ENCODE measurements at regions not wholly inside any gene's neighbourhood (a gene's known extent, or its start where the extent isn't known, plus 50 kb on each side); places are given as distances from the start of the nearest gene placed in this dataset.

DNA sequence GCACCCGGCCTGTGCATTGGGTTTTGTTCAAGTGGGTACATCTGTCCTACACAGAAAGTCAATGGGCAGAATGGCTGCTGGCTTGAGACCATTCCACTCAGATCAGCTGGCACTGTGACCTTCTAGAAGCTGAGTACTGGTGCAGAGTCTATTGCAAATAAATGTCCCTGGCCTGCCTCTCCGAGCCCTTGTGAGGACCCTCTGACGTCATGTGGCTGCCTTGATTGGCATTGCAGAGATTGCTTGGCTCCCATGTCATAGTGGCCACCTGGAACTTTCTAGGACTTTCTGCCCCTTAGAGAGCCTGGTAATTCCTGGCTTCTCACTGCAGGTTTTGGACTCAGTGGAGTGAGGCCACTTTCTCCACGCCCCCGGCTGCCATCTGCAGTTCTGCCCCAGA is 211.3 kb downstream of the ENGASE start:
- DNase-seq: no peak
- no peaks in the 10 kb centered on the region for H3K36me3 ChIP-seq
- 63 to 84% (median 76%) methylated on average over 3 to 5 of the region's 5 CpGs for WGBS, 5 donors
- H3K4me1 ChIP-seq: no peaks in the 10 kb centered on the region
- intact Hi-C loops (cut with DNase I; ENCODE audit: low total_unique reads): no loop called here
- H3K27ac ChIP-seq: no peak overlapping the region
- no peak overlapping the region for H3K4me3 ChIP-seq
- peaks cover 0 to 89% (median 15%) of the 10 kb centered on the region in 3 donors for H3K27me3 ChIP-seq
- no peaks in the 10 kb centered on the region for H3K9me3 ChIP-seq
- no peak for TF ChIP-seq POLR2A (IDR thresholded peaks at IDR 0.05)
- TF ChIP-seq, protein P1, sequence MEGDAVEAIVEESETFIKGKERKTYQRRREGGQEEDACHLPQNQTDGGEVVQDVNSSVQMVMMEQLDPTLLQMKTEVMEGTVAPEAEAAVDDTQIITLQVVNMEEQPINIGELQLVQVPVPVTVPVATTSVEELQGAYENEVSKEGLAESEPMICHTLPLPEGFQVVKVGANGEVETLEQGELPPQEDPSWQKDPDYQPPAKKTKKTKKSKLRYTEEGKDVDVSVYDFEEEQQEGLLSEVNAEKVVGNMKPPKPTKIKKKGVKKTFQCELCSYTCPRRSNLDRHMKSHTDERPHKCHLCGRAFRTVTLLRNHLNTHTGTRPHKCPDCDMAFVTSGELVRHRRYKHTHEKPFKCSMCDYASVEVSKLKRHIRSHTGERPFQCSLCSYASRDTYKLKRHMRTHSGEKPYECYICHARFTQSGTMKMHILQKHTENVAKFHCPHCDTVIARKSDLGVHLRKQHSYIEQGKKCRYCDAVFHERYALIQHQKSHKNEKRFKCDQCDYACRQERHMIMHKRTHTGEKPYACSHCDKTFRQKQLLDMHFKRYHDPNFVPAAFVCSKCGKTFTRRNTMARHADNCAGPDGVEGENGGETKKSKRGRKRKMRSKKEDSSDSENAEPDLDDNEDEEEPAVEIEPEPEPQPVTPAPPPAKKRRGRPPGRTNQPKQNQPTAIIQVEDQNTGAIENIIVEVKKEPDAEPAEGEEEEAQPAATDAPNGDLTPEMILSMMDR (IDR thresholded peaks at IDR 0.05): no peak
- TF ChIP-seq EP300 (IDR thresholded peaks at IDR 0.05): no peak
- no peak for TF ChIP-seq POLR2AphosphoS5 (IDR thresholded peaks at IDR 0.05)

DNA sequence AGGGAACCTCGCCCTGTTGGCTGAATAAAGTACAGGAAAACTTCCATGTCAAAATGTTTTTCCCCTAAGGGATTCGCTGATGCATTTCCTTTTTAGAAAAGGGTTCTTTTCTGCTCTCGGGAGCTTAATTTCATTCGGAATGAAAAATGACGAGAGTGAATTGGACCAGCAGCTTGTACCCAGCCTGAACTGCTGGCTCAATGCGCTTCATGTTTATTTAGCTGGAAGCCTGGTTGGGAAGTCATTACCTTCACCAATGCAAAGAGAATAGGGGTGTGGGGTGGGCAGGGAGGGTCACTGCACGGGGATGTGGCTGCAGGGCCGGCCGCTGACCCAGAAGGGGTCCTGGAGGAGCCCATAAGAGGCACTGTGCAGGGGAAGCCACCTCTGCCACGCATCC is 207.7 kb downstream of the ENGASE start:
- 51 to 59% (median 57%) methylated on average over 10 of the region's 10 CpGs for WGBS, 5 donors
- Histone ChIP-seq H3K4me1 (no peaks in the 10 kb centered on the region), H3K27me3 (peaks cover 0 to 79% (median under 1%) of the 10 kb centered on the region in 3 donors), H3K4me3 (no peak overlapping the region), H3K9me3 (no peaks in the 10 kb centered on the region), H3K27ac (no peak overlapping the region), H3K36me3 (no peaks in the 10 kb centered on the region)
- TF ChIP-seq, protein P1 (IDR thresholded peaks at IDR 0.05): no peak
- TF ChIP-seq EP300 (IDR thresholded peaks at IDR 0.05): no peak
- no peak for TF ChIP-seq POLR2A (IDR thresholded peaks at IDR 0.05)
- no peak for TF ChIP-seq POLR2AphosphoS5 (IDR thresholded peaks at IDR 0.05)
- intact Hi-C loops (cut with DNase I; ENCODE audit: low total_unique reads): no loop called here
- no peak for DNase-seq

DNA sequence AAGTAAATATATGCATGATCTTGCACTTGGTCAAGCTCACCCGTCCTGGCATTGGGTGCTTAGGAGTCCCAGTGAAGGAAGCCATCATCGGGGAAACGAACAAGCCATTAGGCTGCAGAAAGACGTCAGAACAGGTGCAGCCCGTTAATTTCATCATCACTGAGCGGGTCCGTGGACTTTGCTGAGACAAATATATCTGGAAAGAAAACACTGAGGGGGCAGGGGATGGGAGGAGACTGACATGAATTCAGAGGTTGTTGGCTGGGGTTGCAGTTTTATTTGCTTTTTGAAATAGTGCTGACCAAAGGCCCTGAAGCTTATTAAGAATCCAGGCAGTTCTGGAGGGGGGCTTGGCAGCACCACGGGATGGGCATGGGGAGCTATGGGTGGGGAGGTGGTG is 207.2 kb downstream of the ENGASE start:
- H3K36me3 ChIP-seq: no peaks in the 10 kb centered on the region
- 26 to 45% (median 36%) methylated on average over 8 of the region's 8 CpGs for WGBS, 5 donors
- TF ChIP-seq POLR2AphosphoS5 (IDR thresholded peaks at IDR 0.05) (no peak), EP300 (IDR thresholded peaks at IDR 0.05) (no peak), POLR2A (IDR thresholded peaks at IDR 0.05) (no peak)
- TF ChIP-seq, protein P1 (IDR thresholded peaks at IDR 0.05): no peak
- no peak overlapping the region for H3K27ac ChIP-seq
- no peaks in the 10 kb centered on the region for H3K9me3 ChIP-seq
- intact Hi-C loops (cut with DNase I; ENCODE audit: low total_unique reads): no loop called here
- peaks cover 0 to 75% (median 0%) of the 10 kb centered on the region in 3 donors for H3K27me3 ChIP-seq
- no peak overlapping the region for H3K4me3 ChIP-seq
- H3K4me1 ChIP-seq: no peaks in the 10 kb centered on the region
- DNase-seq: no peak

DNA sequence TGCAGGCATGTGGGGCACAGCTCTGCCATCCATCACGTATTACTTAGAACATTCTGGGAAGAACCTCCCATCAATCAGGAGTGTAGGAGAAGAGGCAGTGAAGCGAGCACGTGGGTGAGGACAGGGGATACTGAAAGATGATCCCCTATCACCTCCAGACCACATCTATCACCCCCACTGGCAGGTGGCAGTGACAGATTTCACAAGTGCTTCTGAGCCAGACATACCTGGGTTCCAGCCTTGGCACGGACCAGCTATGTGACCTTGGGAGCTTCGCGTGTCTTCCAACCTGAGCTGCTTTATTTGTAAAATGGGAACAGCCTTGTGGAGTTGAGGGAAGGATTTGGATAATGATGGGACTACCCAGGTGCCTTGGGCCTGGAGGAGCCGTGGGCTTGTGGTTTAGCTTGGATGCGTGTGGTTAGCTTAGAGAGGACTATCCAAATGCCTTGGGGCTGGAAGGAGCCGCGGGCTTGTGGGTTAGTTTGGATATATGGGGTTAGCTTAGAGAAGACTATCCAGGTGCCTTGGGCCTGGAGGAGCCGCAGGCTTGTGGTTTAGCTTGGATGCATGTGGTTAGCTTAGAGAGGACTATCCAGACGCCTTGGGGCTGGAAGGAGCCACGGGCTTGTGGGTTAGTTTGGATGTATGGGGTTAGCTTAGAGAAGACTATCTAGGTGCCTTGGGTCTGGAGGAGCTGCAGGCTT is 206.4 kb downstream of the ENGASE start:
- intact Hi-C loops (cut with DNase I; ENCODE audit: low total_unique reads): no loop called here
- H3K4me1 ChIP-seq: no peaks in the 10 kb centered on the region
- no peaks in the 10 kb centered on the region for H3K36me3 ChIP-seq
- H3K4me3 ChIP-seq: no peak overlapping the region
- DNase-seq: no peak
- TF ChIP-seq POLR2AphosphoS5 (IDR thresholded peaks at IDR 0.05) (no peak), EP300 (IDR thresholded peaks at IDR 0.05) (no peak), POLR2A (IDR thresholded peaks at IDR 0.05) (no peak)
- WGBS, 5 donors: 59 to 72% (median 68%) methylated on average over 11 to 13 of the region's 13 CpGs
- peaks cover 0 to 73% (median 0%) of the 10 kb centered on the region in 3 donors for H3K27me3 ChIP-seq
- no peaks in the 10 kb centered on the region for H3K9me3 ChIP-seq
- H3K27ac ChIP-seq: no peak overlapping the region

DNA sequence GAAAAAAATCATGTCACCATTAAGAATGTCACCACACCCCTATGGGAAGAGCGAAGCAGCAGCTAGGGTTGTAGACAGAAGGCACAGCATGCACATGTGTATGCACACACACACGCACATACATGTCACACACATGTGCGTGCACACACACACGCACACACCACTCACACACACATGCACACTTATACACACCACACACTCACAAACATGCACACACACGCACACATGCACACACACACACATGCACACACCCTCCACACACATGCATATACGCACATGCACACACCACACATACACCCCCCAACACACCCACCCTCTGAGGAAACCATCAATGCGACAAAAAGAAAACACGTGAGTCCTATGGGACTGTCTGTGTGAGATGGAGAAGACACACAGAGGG is 205.4 kb downstream of the ENGASE start:
- no peak for TF ChIP-seq POLR2A (IDR thresholded peaks at IDR 0.05)
- no peak for TF ChIP-seq EP300 (IDR thresholded peaks at IDR 0.05)
- TF ChIP-seq, protein P1 (IDR thresholded peaks at IDR 0.05): no peak
- TF ChIP-seq POLR2AphosphoS5 (IDR thresholded peaks at IDR 0.05): no peak
- Histone ChIP-seq H3K4me3 (no peak overlapping the region), H3K27ac (no peak overlapping the region), H3K4me1 (no peaks in the 10 kb centered on the region), H3K27me3 (peaks cover 0 to 71% (median 0%) of the 10 kb centered on the region in 3 donors), H3K36me3 (no peaks in the 10 kb centered on the region), H3K9me3 (no peaks in the 10 kb centered on the region)
- 80 to 94% (median 86%) methylated on average over 8 of the region's 8 CpGs for WGBS, 5 donors
- intact Hi-C loops (cut with DNase I; ENCODE audit: low total_unique reads): no loop called here
- no peak for DNase-seq
